HG03571 (cell line): ENCODE measurements at regions not wholly inside any gene's neighbourhood (a gene's known extent, or its start where the extent isn't known, plus 50 kb on each side); places are given as distances from the start of the nearest gene placed in this dataset.
"Not testable (repeated sequence)": the region's sequence is repeated elsewhere in the genome, so short reads cannot be mapped to it uniquely, and the experiment has no call there.

Source experiments
- ATAC-seq: cut with Tn5 transposase; IDR thresholded peaks from one replicate; pipeline ENCODE4 v1.9.1; 2021; ENCODE audit not compliant: unreplicated experiment

DNA sequence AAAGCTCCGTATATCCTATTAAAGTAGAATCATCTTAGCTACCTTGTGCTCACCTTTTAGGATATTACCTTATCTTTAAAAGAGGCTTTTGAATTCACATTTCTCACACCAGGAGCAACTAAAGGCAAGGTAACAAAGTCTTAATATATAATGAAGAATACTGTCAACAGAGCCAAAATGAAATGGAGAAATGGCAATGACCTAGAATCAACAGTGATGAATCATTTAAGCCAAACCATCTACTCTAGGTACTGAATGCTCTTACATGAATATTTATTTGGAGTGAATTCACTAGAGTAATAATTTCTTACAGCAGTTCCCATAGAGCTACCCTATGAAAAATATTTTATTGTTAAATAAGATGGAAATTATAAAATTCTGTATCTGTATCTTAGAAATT lies 421.0 kb downstream of the RND3 start:
- no peak for ATAC-seq

- ATAC-seq: no peak
These were observed 423.4 kb downstream of the RND3 start for GRCh38 chr2:150063931-150064548.

GRCh38 chr2:150063432-150063889 lies 424.0 kb downstream of the RND3 start:
- no peak for ATAC-seq

DNA sequence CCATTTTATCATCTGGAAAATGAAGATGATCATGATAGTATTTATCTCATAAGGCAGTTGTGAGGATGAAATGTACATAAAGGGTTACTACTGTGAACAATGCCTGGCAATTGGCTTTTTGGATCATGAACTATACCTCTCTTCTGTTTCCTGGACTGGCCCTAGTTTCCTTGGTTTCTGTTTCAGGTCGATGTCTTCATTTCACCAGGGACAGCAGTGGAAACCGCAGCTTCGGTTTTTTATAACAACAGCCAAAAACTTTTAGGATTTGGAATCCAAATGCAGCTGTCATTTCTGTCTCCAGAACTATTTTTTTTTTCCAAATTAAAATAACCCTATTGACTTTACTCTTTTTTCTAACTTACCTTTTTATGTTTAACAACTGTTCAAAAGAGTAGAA lies 425.1 kb downstream of the RND3 start:
- ATAC-seq: no peak

DNA sequence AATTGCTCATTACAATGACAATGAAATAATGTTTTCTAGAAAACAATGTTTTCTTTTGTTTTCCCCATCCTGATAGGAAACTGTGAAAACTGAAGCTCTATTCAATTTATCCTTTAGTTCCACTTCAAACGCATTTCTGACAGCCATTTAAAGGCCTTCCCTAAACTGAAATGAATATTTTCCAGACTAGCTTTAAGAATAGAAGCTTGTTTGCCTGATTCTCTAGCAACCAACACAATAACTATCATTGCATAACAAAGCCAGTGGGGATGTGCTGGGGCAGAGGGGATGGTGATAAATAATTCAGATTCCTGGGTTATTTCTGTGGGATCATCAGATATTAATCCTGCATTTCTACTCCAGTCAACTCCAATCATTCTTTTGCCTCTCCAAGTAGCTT lies 427.1 kb downstream of the RND3 start:
- ATAC-seq: no peak

- not testable (repeated sequence) for ATAC-seq
These were observed 427.8 kb downstream of the RND3 start for GRCh38 chr2:150059676-150060075.

DNA sequence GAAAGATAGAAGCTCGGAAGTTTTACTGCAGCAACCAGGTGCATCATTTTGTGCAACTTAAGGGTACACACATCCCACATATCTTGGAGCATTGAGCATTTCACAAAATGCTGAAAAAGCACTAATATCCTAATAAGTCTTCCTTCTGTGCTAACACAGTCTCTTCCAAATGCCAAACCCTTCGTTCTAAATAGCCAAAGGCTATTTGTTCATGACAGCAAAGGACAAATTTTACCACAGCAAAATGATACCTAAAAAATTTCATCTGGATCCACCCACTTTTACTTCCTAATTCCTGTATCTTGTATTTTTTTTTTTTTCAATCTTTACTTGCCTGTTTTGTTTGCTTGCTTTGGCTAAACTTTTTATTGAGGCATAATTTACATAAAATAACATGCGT lies 435.0 kb downstream of the RND3 start:
- no peak for ATAC-seq

- no peak for ATAC-seq
These were observed 436.5 kb downstream of the RND3 start for GRCh38 chr2:150051004-150051403.

DNA sequence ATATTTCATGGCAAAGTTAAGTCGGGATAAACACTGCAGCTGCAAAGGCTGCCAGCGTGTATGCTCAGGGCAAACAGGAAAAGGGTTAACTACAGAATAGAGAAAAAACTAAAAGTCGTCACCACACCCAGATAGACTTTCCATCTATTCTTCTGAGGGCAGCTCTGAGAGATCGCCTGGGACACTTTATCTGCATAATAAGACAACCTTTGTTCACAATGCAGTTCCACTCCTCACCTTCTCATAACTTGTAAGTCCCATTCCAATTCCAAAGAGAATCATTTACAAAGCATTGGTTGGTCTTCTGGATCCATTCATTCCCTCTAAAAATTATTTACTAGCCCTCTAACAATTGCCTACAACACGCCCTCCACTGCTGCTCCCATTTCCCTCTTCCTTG lies 437.4 kb downstream of the RND3 start:
- ATAC-seq: no peak

DNA sequence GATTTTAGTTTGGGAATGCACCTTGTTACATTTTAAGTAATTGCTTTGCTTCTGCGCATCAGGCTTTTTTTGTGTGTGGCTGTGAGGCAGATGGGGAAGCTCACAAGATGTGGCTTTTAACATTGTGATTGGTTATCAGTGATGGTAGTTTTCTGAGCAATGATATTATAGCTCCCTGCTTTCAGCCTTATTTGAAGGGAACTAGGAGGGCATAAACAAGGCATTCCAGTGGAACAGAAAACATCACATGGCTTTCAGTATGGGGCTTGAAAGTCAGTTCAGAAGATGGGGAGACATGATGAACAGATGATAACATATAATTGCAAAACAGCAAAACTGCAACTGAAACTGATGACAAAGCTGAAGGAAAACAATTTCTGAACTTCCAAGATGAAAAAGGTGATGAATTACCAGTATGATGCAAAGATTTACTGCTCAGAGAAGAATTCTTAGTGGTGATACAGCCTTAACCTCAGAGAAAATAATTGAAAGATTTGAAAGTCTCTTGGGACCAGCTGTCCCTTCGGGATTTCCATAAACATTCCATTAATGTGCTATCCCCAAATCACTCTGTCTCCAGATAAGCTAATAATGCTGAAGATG lies 439.7 kb downstream of the RND3 start:
- no peak for ATAC-seq

GRCh38 chr2:150046810-150047209 lies 440.7 kb downstream of the RND3 start:
- no peak for ATAC-seq

DNA sequence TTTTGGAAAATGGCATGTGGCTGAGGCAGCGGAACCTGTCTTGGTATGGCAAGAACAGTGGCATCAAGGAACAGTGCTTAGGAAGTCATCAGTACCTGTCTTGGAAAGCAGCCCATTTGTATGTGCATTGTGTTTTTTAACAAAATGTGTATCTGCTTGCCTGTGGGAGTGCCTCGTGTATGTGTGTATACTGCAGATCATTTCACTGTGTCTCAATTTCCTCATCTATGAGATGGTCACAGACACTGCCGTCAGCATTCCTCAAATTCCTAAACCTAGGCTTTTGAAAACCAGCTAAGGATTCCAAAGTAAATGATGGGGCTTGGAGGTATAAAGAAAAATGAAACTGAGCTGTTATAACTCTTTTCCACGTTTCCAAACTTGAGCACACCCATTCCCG lies 441.3 kb downstream of the RND3 start:
- ATAC-seq: no peak

GRCh38 chr2:150045601-150046000 lies 441.9 kb downstream of the RND3 start:
- ATAC-seq: no peak

GRCh38 chr2:150043172-150043500 lies 444.3 kb downstream of the RND3 start:
- no peak for ATAC-seq

DNA sequence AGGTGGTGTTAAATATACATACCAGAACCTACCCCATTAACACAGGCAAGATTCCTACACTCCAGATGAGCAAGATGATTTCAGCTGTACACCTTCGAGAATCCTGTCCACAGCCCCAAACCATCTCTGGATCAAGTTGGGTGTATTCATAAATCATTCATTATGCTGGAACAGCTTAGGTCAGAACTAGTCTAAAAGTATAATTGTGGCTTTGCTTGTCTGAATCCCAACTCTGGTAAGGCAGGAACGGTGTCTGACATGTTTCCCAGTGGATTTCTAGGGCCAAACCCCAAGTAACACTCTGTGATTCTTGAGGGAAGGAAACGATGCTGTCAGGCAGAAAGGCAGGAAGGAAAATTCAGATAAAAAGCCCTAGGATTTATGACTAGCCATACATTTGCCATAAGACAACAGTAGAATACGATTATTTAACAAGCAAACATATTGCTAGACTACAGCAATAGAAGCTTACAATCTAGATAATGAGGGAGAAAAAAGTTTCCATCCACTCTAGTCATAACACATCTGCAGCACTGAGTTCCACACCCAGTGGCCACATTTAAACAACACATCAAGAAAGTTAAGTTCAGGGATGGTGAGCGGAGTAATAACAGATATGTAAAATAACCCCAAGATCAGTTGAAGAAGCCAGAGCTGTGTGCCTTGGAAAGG lies 444.8 kb downstream of the RND3 start:
- ATAC-seq: no peak

GRCh38 chr2:150041722-150042425 lies 445.6 kb downstream of the RND3 start:
- ATAC-seq: no peak

- no peak for ATAC-seq
These were observed 449.0 kb upstream of the MMADHC start for GRCh38 chr2:150036622-150037021.

DNA sequence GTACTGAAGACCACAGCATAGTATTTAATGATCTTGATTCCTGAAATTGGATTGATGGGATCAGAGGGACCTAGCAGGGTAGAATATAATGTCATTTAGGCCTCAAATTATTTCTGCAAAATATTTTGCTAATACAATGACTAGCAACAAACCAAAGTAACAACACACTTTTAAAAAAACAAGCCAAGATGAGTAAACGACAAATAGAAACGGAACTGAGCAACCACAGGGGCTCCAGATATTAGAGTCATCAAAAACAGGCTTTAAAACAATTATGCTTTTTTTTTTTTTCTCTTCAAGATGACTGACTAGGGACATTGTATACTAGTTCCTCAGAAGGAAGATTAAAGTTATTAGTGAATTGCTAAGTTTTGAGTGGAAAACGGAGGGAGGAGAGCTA lies 447.1 kb upstream of the MMADHC start:
- no peak for ATAC-seq

- ATAC-seq: no peak
These were observed 443.0 kb upstream of the MMADHC start for GRCh38 chr2:150030436-150031190.

DNA sequence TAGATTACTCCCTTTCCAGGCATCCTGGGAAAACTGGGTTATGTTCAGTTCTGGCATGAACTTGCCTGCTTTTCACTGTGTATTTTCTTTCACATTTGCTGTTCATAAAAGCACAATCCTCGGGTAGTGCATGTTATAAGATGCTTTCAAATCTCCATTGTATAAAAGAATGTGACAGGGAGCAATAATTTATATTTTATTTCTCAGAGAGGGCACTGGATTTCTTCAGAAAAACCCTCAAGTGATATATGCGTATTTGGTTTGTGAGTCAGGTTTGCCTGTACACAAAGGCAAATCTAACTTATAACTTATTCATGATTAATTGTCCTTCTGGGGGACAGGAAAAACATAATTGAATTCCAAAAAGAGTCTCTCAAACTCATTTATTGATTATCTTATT lies 440.7 kb upstream of the MMADHC start:
- ATAC-seq: no peak

GRCh38 chr2:150027164-150027563 lies 439.6 kb upstream of the MMADHC start:
- no peak for ATAC-seq
